ENCODE measurements at regions not wholly inside any gene's neighbourhood (a gene's known extent, or its start where the extent isn't known, plus 50 kb on each side); places are given as distances from the start of the nearest gene placed in this dataset.

DNA sequence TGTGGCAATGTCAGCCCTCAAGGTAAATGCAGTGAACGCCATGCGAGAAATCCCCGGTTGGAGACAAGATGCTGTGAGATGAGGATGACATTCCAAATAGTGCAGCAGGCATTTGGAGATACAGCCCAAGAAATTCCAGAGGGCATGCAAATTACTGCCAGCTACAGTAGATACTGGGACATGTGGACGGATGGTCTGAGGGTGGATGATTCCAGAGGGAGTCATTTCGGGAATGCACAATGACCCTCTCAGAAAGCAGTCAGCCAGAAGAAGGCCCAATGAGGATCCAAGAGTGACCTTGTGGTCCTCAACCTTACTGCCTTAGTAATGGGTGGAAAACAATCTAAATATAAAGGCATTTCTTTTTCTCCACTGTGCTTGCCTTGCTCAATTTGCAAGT, 111.3 kb downstream of the HNRNPLL start:
- BruUV-seq (replicated peaks): no TSS peak
- Histone ChIP-seq H3K9me3 (replicated peaks; ENCODE audit: control insufficient read depth, insufficient read depth, low read length) (no peaks in the 10 kb centered on the region), H3K4me3 (no peak overlapping the region), H3K4me2 (ENCODE audit: control insufficient read depth, insufficient read depth) (no peak overlapping the region), H3K27me3 (replicated peaks in 1 of 2; ENCODE audit: control insufficient read depth in 2 of 2, insufficient read depth in 2 of 2, low read length in 1 of 2) (no peaks in the 10 kb centered on the region), H3K4me1 (ENCODE audit: control insufficient read depth, insufficient read depth, low read length) (no peaks in the 10 kb centered on the region), H2AFZ (ENCODE audit: control insufficient read depth, low read depth, low read length) (no peak overlapping the region), H3K27ac (ENCODE audit: control insufficient read depth, insufficient read depth) (no peak overlapping the region), H4K20me1 (ENCODE audit: control insufficient read depth, insufficient read depth) (no peaks in the 10 kb centered on the region; the same call in 1 of the 2 replicates), H3K36me3 (ENCODE audit: control insufficient read depth in 2 of 2, insufficient read depth in 2 of 2, low read length in 1 of 2) (no peaks in the 10 kb centered on the region), H3K9ac (ENCODE audit: control insufficient read depth, insufficient read depth, low read length) (no peak overlapping the region), H3K79me2 (ENCODE audit: control insufficient read depth, insufficient read depth, low read length) (no peaks in the 10 kb centered on the region)
- no peak for FAIRE-seq
- ChIA-PET RAD21 (ENCODE audit: unreplicated experiment) (no interaction called here), CTCF (no interaction called here), POLR2A (interaction anchor here (0.5 kb wide), 1 partner anchor 20 kb away, joined by 5 read pairs; no protein-coding TSS in a partner anchor), SMC1A (ENCODE audit: uncharacterized antibody, unreplicated experiment) (no interaction called here)
- ATAC-seq: no peak
- WGBS (ENCODE audit: insufficient coverage, insufficient replicate concordance, low lambda C conversion rate, missing lambda C conversion rate): 60% methylated on average over 5 of the region's 5 CpGs
- in situ Hi-C loops (cut with MboI) (no loop called here), intact Hi-C loops (cut with micrococcal nuclease; ENCODE audit: unreplicated experiment) (no loop called here)
- no peak for DNase-seq (ENCODE audit: low read depth, low spot score)
- TF ChIP-seq CHD2 (IDR thresholded peaks at IDR 0.05; ENCODE audit: borderline replicate concordance, low read depth, low read length): no peak
- TF ChIP-seq GATAD2B (conservative IDR thresholded peaks at IDR 0.05; ENCODE audit: low read depth): no peak
- TF ChIP-seq BRCA1 (IDR thresholded peaks at IDR 0.05; ENCODE audit: low read depth, low read length): no peak
- TF ChIP-seq, protein P1, sequence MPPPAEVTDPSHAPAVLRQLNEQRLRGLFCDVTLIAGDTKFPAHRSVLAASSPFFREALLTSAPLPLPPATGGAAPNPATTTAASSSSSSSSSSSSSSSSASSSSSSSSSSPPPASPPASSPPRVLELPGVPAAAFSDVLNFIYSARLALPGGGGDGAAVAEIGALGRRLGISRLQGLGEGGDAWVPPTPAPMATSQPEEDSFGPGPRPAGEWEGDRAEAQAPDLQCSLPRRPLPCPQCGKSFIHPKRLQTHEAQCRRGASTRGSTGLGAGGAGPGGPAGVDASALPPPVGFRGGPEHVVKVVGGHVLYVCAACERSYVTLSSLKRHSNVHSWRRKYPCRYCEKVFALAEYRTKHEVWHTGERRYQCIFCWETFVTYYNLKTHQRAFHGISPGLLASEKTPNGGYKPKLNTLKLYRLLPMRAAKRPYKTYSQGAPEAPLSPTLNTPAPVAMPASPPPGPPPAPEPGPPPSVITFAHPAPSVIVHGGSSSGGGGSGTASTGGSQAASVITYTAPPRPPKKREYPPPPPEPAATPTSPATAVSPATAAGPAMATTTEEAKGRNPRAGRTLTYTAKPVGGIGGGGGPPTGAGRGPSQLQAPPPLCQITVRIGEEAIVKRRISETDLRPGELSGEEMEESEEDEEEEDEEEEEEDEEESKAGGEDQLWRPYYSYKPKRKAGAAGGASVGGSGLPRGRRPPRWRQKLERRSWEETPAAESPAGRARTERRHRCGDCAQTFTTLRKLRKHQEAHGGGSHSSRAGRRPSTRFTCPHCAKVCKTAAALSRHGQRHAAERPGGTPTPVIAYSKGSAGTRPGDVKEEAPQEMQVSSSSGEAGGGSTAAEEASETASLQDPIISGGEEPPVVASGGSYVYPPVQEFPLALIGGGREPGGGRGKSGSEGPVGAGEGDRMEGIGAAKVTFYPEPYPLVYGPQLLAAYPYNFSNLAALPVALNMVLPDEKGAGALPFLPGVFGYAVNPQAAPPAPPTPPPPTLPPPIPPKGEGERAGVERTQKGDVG (CRISPR knock-in tag; IDR thresholded peaks at IDR 0.05): no peak
- no peak for TF ChIP-seq NBN (IDR thresholded peaks at IDR 0.05)
- TF ChIP-seq NFIC (IDR thresholded peaks at IDR 0.05; ENCODE audit: low read depth, low read length): no peak
- no peak for TF ChIP-seq CREM (IDR thresholded peaks at IDR 0.05; ENCODE audit: low read depth)
- TF ChIP-seq KDM1A (IDR thresholded peaks at IDR 0.05; ENCODE audit: borderline replicate concordance): no peak
- no peak for TF ChIP-seq NFYB (IDR thresholded peaks at IDR 0.05; ENCODE audit: insufficient read depth, low read depth, low read length)
- TF ChIP-seq, protein P2, sequence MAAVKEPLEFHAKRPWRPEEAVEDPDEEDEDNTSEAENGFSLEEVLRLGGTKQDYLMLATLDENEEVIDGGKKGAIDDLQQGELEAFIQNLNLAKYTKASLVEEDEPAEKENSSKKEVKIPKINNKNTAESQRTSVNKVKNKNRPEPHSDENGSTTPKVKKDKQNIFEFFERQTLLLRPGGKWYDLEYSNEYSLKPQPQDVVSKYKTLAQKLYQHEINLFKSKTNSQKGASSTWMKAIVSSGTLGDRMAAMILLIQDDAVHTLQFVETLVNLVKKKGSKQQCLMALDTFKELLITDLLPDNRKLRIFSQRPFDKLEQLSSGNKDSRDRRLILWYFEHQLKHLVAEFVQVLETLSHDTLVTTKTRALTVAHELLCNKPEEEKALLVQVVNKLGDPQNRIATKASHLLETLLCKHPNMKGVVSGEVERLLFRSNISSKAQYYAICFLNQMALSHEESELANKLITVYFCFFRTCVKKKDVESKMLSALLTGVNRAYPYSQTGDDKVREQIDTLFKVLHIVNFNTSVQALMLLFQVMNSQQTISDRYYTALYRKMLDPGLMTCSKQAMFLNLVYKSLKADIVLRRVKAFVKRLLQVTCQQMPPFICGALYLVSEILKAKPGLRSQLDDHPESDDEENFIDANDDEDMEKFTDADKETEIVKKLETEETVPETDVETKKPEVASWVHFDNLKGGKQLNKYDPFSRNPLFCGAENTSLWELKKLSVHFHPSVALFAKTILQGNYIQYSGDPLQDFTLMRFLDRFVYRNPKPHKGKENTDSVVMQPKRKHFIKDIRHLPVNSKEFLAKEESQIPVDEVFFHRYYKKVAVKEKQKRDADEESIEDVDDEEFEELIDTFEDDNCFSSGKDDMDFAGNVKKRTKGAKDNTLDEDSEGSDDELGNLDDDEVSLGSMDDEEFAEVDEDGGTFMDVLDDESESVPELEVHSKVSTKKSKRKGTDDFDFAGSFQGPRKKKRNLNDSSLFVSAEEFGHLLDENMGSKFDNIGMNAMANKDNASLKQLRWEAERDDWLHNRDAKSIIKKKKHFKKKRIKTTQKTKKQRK (IDR thresholded peaks at IDR 0.05; ENCODE audit: low read depth, low read length): no peak
- no peak for TF ChIP-seq NFXL1 (IDR thresholded peaks at IDR 0.05; ENCODE audit: borderline replicate concordance)
- TF ChIP-seq ZNF217 (IDR thresholded peaks at IDR 0.05): no peak
- TF ChIP-seq, protein P3, sequence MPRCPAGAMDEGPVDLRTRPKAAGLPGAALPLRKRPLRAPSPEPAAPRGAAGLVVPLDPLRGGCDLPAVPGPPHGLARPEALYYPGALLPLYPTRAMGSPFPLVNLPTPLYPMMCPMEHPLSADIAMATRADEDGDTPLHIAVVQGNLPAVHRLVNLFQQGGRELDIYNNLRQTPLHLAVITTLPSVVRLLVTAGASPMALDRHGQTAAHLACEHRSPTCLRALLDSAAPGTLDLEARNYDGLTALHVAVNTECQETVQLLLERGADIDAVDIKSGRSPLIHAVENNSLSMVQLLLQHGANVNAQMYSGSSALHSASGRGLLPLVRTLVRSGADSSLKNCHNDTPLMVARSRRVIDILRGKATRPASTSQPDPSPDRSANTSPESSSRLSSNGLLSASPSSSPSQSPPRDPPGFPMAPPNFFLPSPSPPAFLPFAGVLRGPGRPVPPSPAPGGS (IDR thresholded peaks at IDR 0.05; ENCODE audit: borderline replicate concordance, insufficient read depth, low read depth, low read length, poor library complexity, severe bottlenecking): no peak
- TF ChIP-seq SIX5 (IDR thresholded peaks at IDR 0.05; ENCODE audit: low read depth, low read length, severe bottlenecking): no peak
- no peak for TF ChIP-seq IKZF1 (conservative IDR thresholded peaks at IDR 0.05)
- TF ChIP-seq, protein P4, sequence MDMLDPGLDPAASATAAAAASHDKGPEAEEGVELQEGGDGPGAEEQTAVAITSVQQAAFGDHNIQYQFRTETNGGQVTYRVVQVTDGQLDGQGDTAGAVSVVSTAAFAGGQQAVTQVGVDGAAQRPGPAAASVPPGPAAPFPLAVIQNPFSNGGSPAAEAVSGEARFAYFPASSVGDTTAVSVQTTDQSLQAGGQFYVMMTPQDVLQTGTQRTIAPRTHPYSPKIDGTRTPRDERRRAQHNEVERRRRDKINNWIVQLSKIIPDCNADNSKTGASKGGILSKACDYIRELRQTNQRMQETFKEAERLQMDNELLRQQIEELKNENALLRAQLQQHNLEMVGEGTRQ (IDR thresholded peaks at IDR 0.05; ENCODE audit: borderline replicate concordance, low read depth, low read length): no peak
- TF ChIP-seq SREBF2 (IDR thresholded peaks at IDR 0.05; ENCODE audit: low read length): no peak
- TF ChIP-seq ZNF384 (IDR thresholded peaks at IDR 0.05; ENCODE audit: borderline replicate concordance, low read depth, low read length): no peak
